Mesenchymal stem cell (in vitro differentiated cells and primary cell): ENCODE measurements at regions not wholly inside any gene's neighbourhood (a gene's known extent, or its start where the extent isn't known, plus 50 kb on each side); places are given as distances from the start of the nearest gene placed in this dataset.

ENCODE experiments used
- DNase-seq: peaks from one replicate; pipeline ENCODE4 v3.0.0-alpha.2; 2013
- H2AFZ ChIP-seq: one replicate; pipeline ENCODE4 v1.6.1; 2013; ENCODE audit warnings: low read depth, mild to moderate bottlenecking, control low read depth, inconsistent platforms, low read length, moderate library complexity
- H2AK5ac ChIP-seq: 2 replicates; pipeline ENCODE4 v1.6.1; 2013; ENCODE audit warnings: low read length, moderate library complexity, mild to moderate bottlenecking, inconsistent platforms; ENCODE audit not compliant: severe bottlenecking
- H2BK120ac ChIP-seq: one replicate; pipeline ENCODE4 v1.6.1; 2013; ENCODE audit warnings: low read depth, mild to moderate bottlenecking, inconsistent platforms, low read length, moderate library complexity
- H2BK12ac ChIP-seq, 2 experiments: one replicate each; pipeline ENCODE4 v1.6.1; 2013; ENCODE audit warnings: inconsistent platforms in 2 of 2, low read length in 2 of 2, mild to moderate bottlenecking in 2 of 2, moderate library complexity in 2 of 2, control low read depth in 1 of 2
- H2BK15ac ChIP-seq: one replicate; pipeline ENCODE4 v1.6.1; 2013; ENCODE audit warnings: mild to moderate bottlenecking, low read depth, inconsistent platforms; ENCODE audit not compliant: poor library complexity, severe bottlenecking
- H2BK5ac ChIP-seq: 2 replicates; pipeline ENCODE4 v1.6.1; 2013; ENCODE audit warnings: low read depth, mild to moderate bottlenecking, low read length, control low read depth, inconsistent platforms; ENCODE audit not compliant: poor library complexity, severe bottlenecking
- H3K14ac ChIP-seq, 2 experiments: one replicate each; pipeline ENCODE4 v1.6.1; 2013; ENCODE audit warnings: inconsistent platforms in 2 of 2, low read length in 2 of 2, control low read depth in 1 of 2, mild to moderate bottlenecking in 1 of 2, moderate library complexity in 1 of 2
- H3K18ac ChIP-seq, 2 experiments: one replicate each; pipeline ENCODE4 v1.6.1; 2013; ENCODE audit warnings: inconsistent platforms in 2 of 2, low read length in 2 of 2, control low read depth in 1 of 2, low read depth in 1 of 2, mild to moderate bottlenecking in 1 of 2
- H3K23ac ChIP-seq, 2 experiments: one replicate each; pipeline ENCODE4 v1.6.1; 2013; ENCODE audit warnings: inconsistent platforms in 2 of 2, low read length in 2 of 2, mild to moderate bottlenecking in 2 of 2, moderate library complexity in 2 of 2, control low read depth in 1 of 2
- H3K27ac ChIP-seq: 2 replicates; pipeline ENCODE4 v1.5.1; 2013; ENCODE audit warnings: mild to moderate bottlenecking, moderate library complexity, low read length, control low read depth, inconsistent platforms; ENCODE audit not compliant: poor library complexity, severe bottlenecking
- H3K27me3 ChIP-seq, 2 experiments: 2 replicates each; pipeline versions ENCODE4 v1.6.1 to v1.7.0; 2013; ENCODE audit warnings: low read length in 2 of 2, mild to moderate bottlenecking in 2 of 2, moderate library complexity in 2 of 2, control low read depth in 1 of 2, inconsistent platforms in 1 of 2; ENCODE audit not compliant: control insufficient read depth in 1 of 2, insufficient read depth in 1 of 2
- H3K36me3 ChIP-seq, 2 experiments: 2 replicates each; pipeline versions ENCODE4 v1.6.1 to v1.7.0; 2013; ENCODE audit warnings: low read length in 2 of 2, control low read depth in 1 of 2, inconsistent platforms in 1 of 2, low read depth in 1 of 2, mild to moderate bottlenecking in 1 of 2; ENCODE audit not compliant: insufficient read depth in 2 of 2, control insufficient read depth in 1 of 2
- H3K4ac ChIP-seq, 2 experiments: one replicate each; pipeline ENCODE4 v1.6.1; 2013; ENCODE audit warnings: inconsistent platforms in 2 of 2, low read length in 2 of 2, mild to moderate bottlenecking in 2 of 2, moderate library complexity in 2 of 2, control low read depth in 1 of 2, low read depth in 1 of 2
- H3K4me1 ChIP-seq: 2 replicates; pipeline ENCODE4 v1.6.1; 2013; ENCODE audit warnings: low read depth, low read length, control low read depth; ENCODE audit not compliant: control insufficient read depth, insufficient read depth
- H3K4me2 ChIP-seq: 2 replicates; pipeline ENCODE4 v1.6.1; 2013; ENCODE audit warnings: low read length, mild to moderate bottlenecking, inconsistent platforms; ENCODE audit not compliant: poor library complexity, severe bottlenecking
- H3K4me3 ChIP-seq, 2 experiments: 2 replicates each; pipeline versions ENCODE4 v1.5.1 to v1.7.0; 2013; ENCODE audit warnings: low read length in 2 of 2, mild to moderate bottlenecking in 2 of 2, control low read depth in 1 of 2, low read depth in 1 of 2; ENCODE audit not compliant: insufficient read depth in 1 of 2
- H3K79me1 ChIP-seq: replicated peaks from 2 replicates; pipeline ENCODE4 v1.6.1; 2013; ENCODE audit warnings: mild to moderate bottlenecking, control low read depth, low read length, inconsistent platforms; ENCODE audit not compliant: poor library complexity, severe bottlenecking
- H3K9ac ChIP-seq: 2 replicates; pipeline ENCODE4 v1.7.0; 2013; ENCODE audit warnings: mild to moderate bottlenecking, low read length, moderate library complexity
- H3K9me3 ChIP-seq: 2 replicates; pipeline ENCODE4 v1.7.0; 2013; ENCODE audit warnings: mild to moderate bottlenecking, low read length; ENCODE audit not compliant: control insufficient read depth
- H4K8ac ChIP-seq: one replicate; pipeline ENCODE4 v1.6.1; 2013; ENCODE audit warnings: inconsistent platforms, mild to moderate bottlenecking, low read length, moderate library complexity
- H4K91ac ChIP-seq: one replicate; pipeline ENCODE4 v1.6.1; 2013; ENCODE audit warnings: mild to moderate bottlenecking, low read length, inconsistent platforms
- WGBS: methylation state at CpG from one replicate; pipeline ENCODE4 v1.1.7; 2013; ENCODE audit warnings: mixed read lengths; 5-methylcytosine and 5-hydroxymethylcytosine counted together

DNA sequence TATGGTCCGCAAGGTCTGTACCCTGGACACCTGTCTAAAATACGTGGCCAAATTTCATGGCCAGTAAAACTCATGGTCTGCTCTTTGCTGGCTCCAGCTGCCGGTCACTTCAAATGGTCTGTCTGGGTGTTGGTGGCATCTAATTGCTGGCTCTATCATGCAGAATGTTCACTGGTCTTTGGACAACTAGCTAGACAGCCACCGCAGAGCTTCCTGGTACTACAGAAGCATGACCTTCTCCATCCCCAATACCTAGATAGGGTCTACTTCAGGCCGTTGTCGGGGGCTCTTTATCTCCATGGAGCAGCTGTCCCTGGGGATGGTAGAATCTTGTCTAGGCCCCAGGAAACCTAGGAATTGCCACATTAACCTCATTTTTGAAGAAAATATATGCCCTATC, 88.4 kb upstream of the RMDN2 start:
- Histone ChIP-seq H2AFZ (no peak overlapping the region), H3K23ac (no peak overlapping the region), H3K36me3 (no peaks in the 10 kb centered on the region), H3K9me3 (no peaks in the 10 kb centered on the region), H2BK15ac (no peak overlapping the region), H3K9ac (no peak overlapping the region), H3K27me3 (no peaks in the 10 kb centered on the region), H2AK5ac (no peak overlapping the region), H4K8ac (no peak overlapping the region), H2BK120ac (no peak overlapping the region), H3K4me1 (no peaks in the 10 kb centered on the region), H3K79me1 (no peaks in the 10 kb centered on the region), H3K18ac (no peak overlapping the region), H2BK12ac (peak overlapping the region; percentile 45 to 56), H2BK5ac (no peak overlapping the region), H3K27ac (no peak overlapping the region), H3K4me3 (no peak overlapping the region), H3K4ac (peak overlapping the region in 1 of 2 experiments; percentile 9), H4K91ac (no peak overlapping the region), H3K14ac (no peak overlapping the region), H3K4me2 (no peak overlapping the region)
- no peak for DNase-seq
- 95% methylated on average over 6 of the region's 6 CpGs for WGBS

DNA sequence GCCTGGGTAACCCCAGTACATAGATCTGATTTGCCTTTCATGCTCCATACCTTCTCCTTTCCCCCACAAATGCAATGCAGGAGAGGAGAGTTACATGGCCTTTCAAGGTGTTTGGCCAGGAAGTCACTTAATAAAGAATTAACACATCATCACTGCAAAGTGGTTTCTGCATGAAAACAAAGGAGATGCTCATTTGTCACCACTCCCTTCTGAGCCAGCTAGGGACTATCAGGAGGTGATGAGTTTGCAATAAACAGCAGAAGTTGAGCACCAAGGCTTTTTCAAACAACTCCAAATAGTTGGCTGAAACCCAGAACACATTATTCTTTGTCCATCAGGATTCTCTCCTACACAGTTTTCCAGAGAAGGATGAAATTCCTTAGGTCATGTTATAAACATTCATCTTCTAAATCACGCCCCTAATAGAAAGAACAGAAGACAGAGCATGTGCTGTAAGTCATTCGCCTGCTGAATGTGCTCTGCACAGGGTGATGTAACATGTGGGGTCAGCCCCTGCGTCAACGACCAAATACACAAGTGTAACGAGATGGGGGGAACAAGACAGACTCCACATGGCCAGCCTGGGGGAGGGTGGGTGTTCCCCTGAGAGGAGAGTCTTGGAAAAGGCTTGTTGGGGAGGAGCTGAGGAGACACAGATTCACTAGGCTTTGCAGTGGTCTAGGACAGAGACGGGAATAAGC, 87.3 kb upstream of the RMDN2 start:
- Histone ChIP-seq H3K9ac (no peak overlapping the region), H3K18ac (peak overlapping the region in 1 of 2 experiments; percentile 57), H3K23ac (no peak overlapping the region), H3K4me1 (no peaks in the 10 kb centered on the region), H3K79me1 (no peaks in the 10 kb centered on the region), H3K27me3 (no peaks in the 10 kb centered on the region), H2BK12ac (peak overlapping the region in 1 of 2 experiments; percentile 57), H2BK120ac (no peak overlapping the region), H3K4me3 (no peak overlapping the region), H4K91ac (peak overlapping the region; percentile 59), H3K27ac (no peak overlapping the region), H3K9me3 (no peaks in the 10 kb centered on the region), H3K14ac (peak overlapping the region in 1 of 2 experiments; percentile 55), H2BK5ac (no peak overlapping the region), H2AFZ (no peak overlapping the region), H3K4ac (peak overlapping the region in 1 of 2 experiments; percentile 0), H3K36me3 (no peaks in the 10 kb centered on the region), H3K4me2 (no peak overlapping the region), H4K8ac (peak overlapping the region; percentile 71), H2BK15ac (no peak overlapping the region), H2AK5ac (no peak overlapping the region)
- DNase-seq: peak; percentile 96
- 18% methylated on average over 6 of the region's 6 CpGs for WGBS

DNA sequence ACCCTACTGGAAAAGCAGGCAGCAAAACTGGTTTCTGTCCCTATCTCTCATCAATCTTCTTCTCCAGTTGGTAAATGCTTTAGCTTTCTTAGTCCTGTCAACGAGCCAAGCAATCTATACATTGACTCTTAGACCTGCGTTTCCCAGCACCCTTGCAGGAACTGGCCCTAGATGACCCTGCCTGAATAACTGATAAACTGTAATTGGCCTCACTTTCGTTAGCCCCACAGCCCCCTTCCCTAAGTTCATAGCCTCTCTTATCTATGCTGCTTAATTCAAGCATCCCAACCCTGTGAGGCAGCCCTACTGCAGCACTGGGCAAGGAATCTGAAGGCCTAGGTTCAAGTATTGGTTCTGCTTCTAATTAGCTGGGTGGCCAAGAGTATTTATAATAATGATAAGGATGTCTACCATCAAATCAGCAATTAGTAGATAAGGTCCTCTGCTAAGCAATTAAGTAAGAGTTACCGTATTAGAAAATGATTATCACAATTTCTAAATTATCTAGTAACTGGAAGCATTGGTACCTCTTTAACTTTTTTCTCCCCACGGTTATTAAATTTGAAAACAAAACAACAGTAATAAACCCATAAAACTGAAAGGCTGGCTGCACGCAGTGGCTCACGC, 86.4 kb upstream of the RMDN2 start:
- Histone ChIP-seq H3K36me3 (no peaks in the 10 kb centered on the region), H2AFZ (no peak overlapping the region), H3K14ac (peak overlapping the region in 1 of 2 experiments; percentile 28), H3K27me3 (no peaks in the 10 kb centered on the region), H2AK5ac (no peak overlapping the region), H3K27ac (no peak overlapping the region), H3K18ac (peak overlapping the region; percentile 52 to 67), H2BK12ac (peak overlapping the region; percentile 18 to 37), H3K4me2 (no peak overlapping the region), H2BK5ac (no peak overlapping the region), H4K91ac (peak overlapping the region; percentile 52), H2BK120ac (no peak overlapping the region), H3K9ac (no peak overlapping the region), H3K23ac (no peak overlapping the region), H3K4ac (peak overlapping the region in 1 of 2 experiments; percentile 24), H3K4me1 (no peaks in the 10 kb centered on the region), H2BK15ac (no peak overlapping the region), H3K9me3 (no peaks in the 10 kb centered on the region), H3K79me1 (no peaks in the 10 kb centered on the region), H3K4me3 (no peak overlapping the region), H4K8ac (no peak overlapping the region)
- 68% methylated on average over 6 of the region's 7 CpGs for WGBS
- no peak for DNase-seq

DNA sequence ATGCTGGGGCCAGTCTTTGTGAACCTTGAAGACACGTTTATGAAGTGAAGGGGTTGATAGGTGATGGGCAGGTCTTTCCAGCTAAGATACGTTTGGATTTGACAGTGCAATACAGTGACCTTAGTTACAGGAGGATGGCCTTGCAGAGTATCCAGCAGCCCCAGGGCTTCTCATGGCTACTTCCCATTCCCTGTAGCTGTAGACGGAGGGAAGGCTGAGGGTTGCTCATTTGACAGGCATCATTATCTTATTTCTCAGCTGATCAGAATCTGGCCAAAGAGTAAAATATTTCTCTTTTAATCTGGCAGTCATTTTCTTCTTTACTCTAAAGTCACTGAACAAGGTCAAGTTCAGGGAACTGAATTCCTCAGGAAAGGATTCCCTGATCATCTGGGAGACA, 85.1 kb upstream of the RMDN2 start:
- H3K9ac ChIP-seq: no peak overlapping the region
- no peak overlapping the region for H3K4ac ChIP-seq
- peak overlapping the region in 1 of 2 experiments; percentile 65 for H3K14ac ChIP-seq
- H3K27me3 ChIP-seq: no peaks in the 10 kb centered on the region
- WGBS: 82% methylated on average over 2 of the region's 3 CpGs
- H4K91ac ChIP-seq: no peak overlapping the region
- peak overlapping the region in 1 of 2 experiments; percentile 18 for H3K18ac ChIP-seq
- H4K8ac ChIP-seq: no peak overlapping the region
- DNase-seq: no peak
- H3K27ac ChIP-seq: no peak overlapping the region
- no peak overlapping the region for H2BK5ac ChIP-seq
- no peak overlapping the region for H2AK5ac ChIP-seq
- H3K23ac ChIP-seq: no peak overlapping the region
- H3K4me2 ChIP-seq: no peak overlapping the region
- no peak overlapping the region for H3K4me3 ChIP-seq
- no peaks in the 10 kb centered on the region for H3K36me3 ChIP-seq
- H3K9me3 ChIP-seq: no peaks in the 10 kb centered on the region
- H2BK120ac ChIP-seq: no peak overlapping the region
- H2AFZ ChIP-seq: no peak overlapping the region
- no peaks in the 10 kb centered on the region for H3K4me1 ChIP-seq
- H2BK12ac ChIP-seq: peak overlapping the region in 1 of 2 experiments; percentile 48
- no peaks in the 10 kb centered on the region for H3K79me1 ChIP-seq
- no peak overlapping the region for H2BK15ac ChIP-seq
